ENCODE measurements at regions not wholly inside any gene's neighbourhood (a gene's known extent, or its start where the extent isn't known, plus 50 kb on each side); places are given as distances from the start of the nearest gene placed in this dataset.
"Not testable (repeated sequence)": the region's sequence is repeated elsewhere in the genome, so short reads cannot be mapped to it uniquely, and the experiment has no call there.

- in situ Hi-C loops (cut with MboI; ENCODE audit: low pct_unique_long_range_greater_than_20kb, low sequenced_read_pairs); DNase-seq: not testable (repeated sequence)
Measured at GRCh38 chr10:46734262-46734642, 155.3 kb downstream of the SYT15 start.

- in situ Hi-C loops (cut with MboI; ENCODE audit: low pct_unique_long_range_greater_than_20kb, low sequenced_read_pairs); DNase-seq: not testable (repeated sequence)
Measured at GRCh38 chr10:46739919-46740318, 161.0 kb downstream of the SYT15 start.

GRCh38 chr10:46740368-46740767, 161.4 kb downstream of the SYT15 start:
- DNase-seq; in situ Hi-C loops (cut with MboI; ENCODE audit: low pct_unique_long_range_greater_than_20kb, low sequenced_read_pairs): not testable (repeated sequence)

- in situ Hi-C loops (cut with MboI; ENCODE audit: low pct_unique_long_range_greater_than_20kb, low sequenced_read_pairs); DNase-seq: not testable (repeated sequence)
Measured at GRCh38 chr10:46749003-46749402, 162.2 kb upstream of the PTPN20 start.

GRCh38 chr10:46749470-46749869, 161.8 kb upstream of the PTPN20 start:
- in situ Hi-C loops (cut with MboI; ENCODE audit: low pct_unique_long_range_greater_than_20kb, low sequenced_read_pairs); DNase-seq: not testable (repeated sequence)

GRCh38 chr10:46753763-46754162, 157.5 kb upstream of the PTPN20 start:
- in situ Hi-C loops (cut with MboI; ENCODE audit: low pct_unique_long_range_greater_than_20kb, low sequenced_read_pairs); DNase-seq: not testable (repeated sequence)

- in situ Hi-C loops (cut with MboI; ENCODE audit: low pct_unique_long_range_greater_than_20kb, low sequenced_read_pairs); DNase-seq: not testable (repeated sequence)
Measured at GRCh38 chr10:46761471-46761870, 149.8 kb upstream of the PTPN20 start.

- DNase-seq; in situ Hi-C loops (cut with MboI; ENCODE audit: low pct_unique_long_range_greater_than_20kb, low sequenced_read_pairs): not testable (repeated sequence)
Measured at GRCh38 chr10:46768515-46769291, 142.5 kb upstream of the PTPN20 start.

GRCh38 chr10:46773178-46773896, 137.9 kb upstream of the PTPN20 start:
- DNase-seq; in situ Hi-C loops (cut with MboI; ENCODE audit: low pct_unique_long_range_greater_than_20kb, low sequenced_read_pairs): not testable (repeated sequence)

- in situ Hi-C loops (cut with MboI; ENCODE audit: low pct_unique_long_range_greater_than_20kb, low sequenced_read_pairs); DNase-seq: not testable (repeated sequence)
Measured at GRCh38 chr10:46773897-46774236, 137.4 kb upstream of the PTPN20 start.

GRCh38 chr10:46774366-46774765, 136.9 kb upstream of the PTPN20 start:
- DNase-seq; in situ Hi-C loops (cut with MboI; ENCODE audit: low pct_unique_long_range_greater_than_20kb, low sequenced_read_pairs): not testable (repeated sequence)

GRCh38 chr10:46774945-46775667, 136.1 kb upstream of the PTPN20 start:
- in situ Hi-C loops (cut with MboI; ENCODE audit: low pct_unique_long_range_greater_than_20kb, low sequenced_read_pairs); DNase-seq: not testable (repeated sequence)

GRCh38 chr10:46775668-46776059, 135.6 kb upstream of the PTPN20 start:
- in situ Hi-C loops (cut with MboI; ENCODE audit: low pct_unique_long_range_greater_than_20kb, low sequenced_read_pairs); DNase-seq: not testable (repeated sequence)

- in situ Hi-C loops (cut with MboI; ENCODE audit: low pct_unique_long_range_greater_than_20kb, low sequenced_read_pairs); DNase-seq: not testable (repeated sequence)
Measured at GRCh38 chr10:46779571-46779970, 131.7 kb upstream of the PTPN20 start.

- DNase-seq = not testable (repeated sequence)
Measured at GRCh38 chr10:46780164-46780563, 131.1 kb upstream of the PTPN20 start.

GRCh38 chr10:46781001-46781400, 130.2 kb upstream of the PTPN20 start:
- DNase-seq; in situ Hi-C loops (cut with MboI; ENCODE audit: low pct_unique_long_range_greater_than_20kb, low sequenced_read_pairs): not testable (repeated sequence)

More at GRCh38 chr10:46780164-46780563, 131.1 kb upstream of the PTPN20 start:
- in situ Hi-C loops (cut with MboI; ENCODE audit: low pct_unique_long_range_greater_than_20kb, low sequenced_read_pairs) = not testable (repeated sequence)

- DNase-seq; in situ Hi-C loops (cut with MboI; ENCODE audit: low pct_unique_long_range_greater_than_20kb, low sequenced_read_pairs): not testable (repeated sequence)
Measured at GRCh38 chr10:46782001-46782874, 129.0 kb upstream of the PTPN20 start.

GRCh38 chr10:46784665-46785064, 126.6 kb upstream of the PTPN20 start:
- in situ Hi-C loops (cut with MboI; ENCODE audit: low pct_unique_long_range_greater_than_20kb, low sequenced_read_pairs); DNase-seq: not testable (repeated sequence)

- in situ Hi-C loops (cut with MboI; ENCODE audit: low pct_unique_long_range_greater_than_20kb, low sequenced_read_pairs) = not testable (repeated sequence)
- DNase-seq = peak; percentile 0
Measured at GRCh38 chr10:46786125-46786517, 125.1 kb upstream of the PTPN20 start.

Data from KBM-7 (cell line).